ENCODE measurements at regions not wholly inside any gene's neighbourhood (a gene's known extent, or its start where the extent isn't known, plus 50 kb on each side); places are given as distances from the start of the nearest gene placed in this dataset.

DNA sequence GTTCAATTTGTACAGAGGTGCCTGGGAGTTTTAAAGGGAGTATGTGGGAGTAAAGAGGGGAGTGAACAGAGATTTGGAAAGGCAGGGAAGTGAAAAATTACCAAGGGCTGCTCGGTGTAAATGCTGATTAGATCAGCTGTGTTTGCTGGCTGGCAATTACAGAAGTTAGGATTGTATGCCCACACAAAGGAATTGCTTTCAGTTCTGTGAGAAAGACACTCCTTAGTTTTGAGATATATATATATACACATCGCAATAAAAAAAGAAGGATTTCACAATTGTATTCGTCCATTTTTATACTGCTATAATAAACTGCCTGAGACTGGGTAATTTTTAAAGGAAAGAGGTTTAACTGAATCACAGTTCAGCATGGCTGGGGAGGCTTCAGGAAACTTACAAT is 196.3 kb downstream of the SLITRK5 start:
- Histone ChIP-seq H3K4me1 (no peaks in the 10 kb centered on the region), H3K9me3 (no peaks in the 10 kb centered on the region), H3K36me3 (no peaks in the 10 kb centered on the region), H3K27ac (no peak overlapping the region), H3K4me3 (no peak overlapping the region), H3K27me3 (no peaks in the 10 kb centered on the region)
- TF ChIP-seq, protein P1, sequence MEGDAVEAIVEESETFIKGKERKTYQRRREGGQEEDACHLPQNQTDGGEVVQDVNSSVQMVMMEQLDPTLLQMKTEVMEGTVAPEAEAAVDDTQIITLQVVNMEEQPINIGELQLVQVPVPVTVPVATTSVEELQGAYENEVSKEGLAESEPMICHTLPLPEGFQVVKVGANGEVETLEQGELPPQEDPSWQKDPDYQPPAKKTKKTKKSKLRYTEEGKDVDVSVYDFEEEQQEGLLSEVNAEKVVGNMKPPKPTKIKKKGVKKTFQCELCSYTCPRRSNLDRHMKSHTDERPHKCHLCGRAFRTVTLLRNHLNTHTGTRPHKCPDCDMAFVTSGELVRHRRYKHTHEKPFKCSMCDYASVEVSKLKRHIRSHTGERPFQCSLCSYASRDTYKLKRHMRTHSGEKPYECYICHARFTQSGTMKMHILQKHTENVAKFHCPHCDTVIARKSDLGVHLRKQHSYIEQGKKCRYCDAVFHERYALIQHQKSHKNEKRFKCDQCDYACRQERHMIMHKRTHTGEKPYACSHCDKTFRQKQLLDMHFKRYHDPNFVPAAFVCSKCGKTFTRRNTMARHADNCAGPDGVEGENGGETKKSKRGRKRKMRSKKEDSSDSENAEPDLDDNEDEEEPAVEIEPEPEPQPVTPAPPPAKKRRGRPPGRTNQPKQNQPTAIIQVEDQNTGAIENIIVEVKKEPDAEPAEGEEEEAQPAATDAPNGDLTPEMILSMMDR (IDR thresholded peaks at IDR 0.05), result no peak
- no peak for TF ChIP-seq POLR2A (IDR thresholded peaks at IDR 0.05)
- no peak for TF ChIP-seq POLR2AphosphoS5 (IDR thresholded peaks at IDR 0.05)
- intact Hi-C loops (cut with DNase I; ENCODE audit: low total_unique reads), result no loop called here
- DNase-seq (ENCODE audit: low spot score in 2 of 2), result no peak

DNA sequence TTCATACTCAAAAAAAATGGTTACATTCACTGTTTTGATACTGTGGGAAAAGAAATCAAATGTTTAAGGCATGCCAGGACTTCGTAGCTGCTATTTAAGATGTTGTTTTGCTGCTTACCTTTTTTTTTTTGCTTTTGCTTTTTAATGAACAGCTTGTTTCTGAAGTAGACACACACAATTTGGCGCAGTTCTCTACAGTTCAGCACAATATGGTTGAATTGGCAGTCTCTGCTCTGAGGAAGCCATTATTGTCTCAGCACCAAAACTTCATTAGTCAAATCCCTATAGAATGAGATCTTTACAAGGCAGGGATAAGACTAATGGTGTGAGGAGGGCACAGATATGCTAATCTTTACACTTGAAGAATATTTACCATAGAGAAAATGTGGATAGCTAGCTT is 197.6 kb downstream of the SLITRK5 start:
- intact Hi-C loops (cut with DNase I; ENCODE audit: low total_unique reads), result no loop called here
- no peaks in the 10 kb centered on the region for H3K36me3 ChIP-seq
- no peak for DNase-seq (ENCODE audit: low spot score in 2 of 2)
- no peaks in the 10 kb centered on the region for H3K27me3 ChIP-seq
- no peaks in the 10 kb centered on the region for H3K4me1 ChIP-seq
- no peak overlapping the region for H3K4me3 ChIP-seq
- H3K27ac ChIP-seq, result no peak overlapping the region
- TF ChIP-seq, protein P1 (IDR thresholded peaks at IDR 0.05), result no peak
- TF ChIP-seq POLR2A (IDR thresholded peaks at IDR 0.05) (no peak), POLR2AphosphoS5 (IDR thresholded peaks at IDR 0.05) (no peak)
- no peaks in the 10 kb centered on the region for H3K9me3 ChIP-seq

- intact Hi-C loops (cut with DNase I; ENCODE audit: low total_unique reads), result no loop called here
- TF ChIP-seq, protein P1 (IDR thresholded peaks at IDR 0.05), result no peak
- Histone ChIP-seq H3K27ac (no peak overlapping the region), H3K9me3 (no peaks in the 10 kb centered on the region), H3K4me3 (no peak overlapping the region), H3K27me3 (no peaks in the 10 kb centered on the region), H3K4me1 (no peaks in the 10 kb centered on the region), H3K36me3 (no peaks in the 10 kb centered on the region)
- DNase-seq (ENCODE audit: low spot score in 2 of 2), result no peak
These were observed 201.6 kb downstream of the SLITRK5 start for GRCh38 chr13:87872813-87873212.

- intact Hi-C loops (cut with DNase I; ENCODE audit: low total_unique reads), result no loop called here
- Histone ChIP-seq H3K27ac (no peak overlapping the region), H3K4me1 (no peaks in the 10 kb centered on the region), H3K9me3 (no peaks in the 10 kb centered on the region), H3K27me3 (no peaks in the 10 kb centered on the region), H3K36me3 (no peaks in the 10 kb centered on the region), H3K4me3 (no peak overlapping the region)
- DNase-seq (ENCODE audit: low spot score in 2 of 2), result no peak
- TF ChIP-seq POLR2A (IDR thresholded peaks at IDR 0.05) (no peak), POLR2AphosphoS5 (IDR thresholded peaks at IDR 0.05) (no peak)
- TF ChIP-seq, protein P1 (IDR thresholded peaks at IDR 0.05), result no peak
These were observed 206.3 kb downstream of the SLITRK5 start for GRCh38 chr13:87877477-87877876.

DNA sequence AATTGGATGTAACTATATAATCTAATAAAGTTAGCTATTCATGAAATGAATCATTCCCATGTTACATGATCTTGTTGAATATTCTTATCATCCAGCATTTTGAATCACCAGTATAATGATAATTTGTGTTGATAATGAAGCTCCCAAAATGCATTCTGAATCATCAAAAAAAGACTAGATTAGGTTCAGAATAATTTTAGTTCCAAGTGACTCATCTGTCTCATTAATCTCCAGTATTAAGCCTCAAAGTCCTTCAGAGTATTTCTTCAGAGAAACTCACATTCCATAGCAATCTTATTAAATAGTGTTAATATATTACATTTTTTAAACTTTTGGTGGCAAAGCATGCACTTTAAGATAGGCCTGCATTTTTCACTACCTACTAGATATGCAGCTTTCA is 207.5 kb downstream of the SLITRK5 start:
- no peak overlapping the region for H3K4me3 ChIP-seq
- H3K36me3 ChIP-seq, result no peaks in the 10 kb centered on the region
- H3K9me3 ChIP-seq, result no peaks in the 10 kb centered on the region
- TF ChIP-seq, protein P1 (IDR thresholded peaks at IDR 0.05), result no peak
- TF ChIP-seq POLR2AphosphoS5 (IDR thresholded peaks at IDR 0.05), result no peak
- TF ChIP-seq POLR2A (IDR thresholded peaks at IDR 0.05), result no peak
- DNase-seq (ENCODE audit: low spot score in 2 of 2), result no peak
- H3K27ac ChIP-seq, result no peak overlapping the region
- H3K4me1 ChIP-seq, result no peaks in the 10 kb centered on the region
- H3K27me3 ChIP-seq, result no peaks in the 10 kb centered on the region
- intact Hi-C loops (cut with DNase I; ENCODE audit: low total_unique reads), result no loop called here
